Hepatocyte (in vitro differentiated cells): ENCODE measurements at regions not wholly inside any gene's neighbourhood (a gene's known extent, or its start where the extent isn't known, plus 50 kb on each side); places are given as distances from the start of the nearest gene placed in this dataset.

ENCODE experiments used
- CTCF ChIP-seq: fragments of 200-600 bp; sonication (generic); IDR thresholded peaks from 2 replicates; pipeline ENCODE4 v1.5.1; 2016; ENCODE audit warnings: antibody characterized with exemption, mild to moderate bottlenecking; ENCODE audit not compliant: poor library complexity
- EZH2 ChIP-seq: fragments of 200-600 bp; sonication (generic); IDR thresholded peaks from 2 replicates; pipeline ENCODE4 v1.6.1; 2016; ENCODE audit warnings: antibody characterized with exemption, mild to moderate bottlenecking, borderline replicate concordance

- TF ChIP-seq EZH2 (no peak), CTCF (no peak)
These were observed 62.3 kb upstream of the NCK2 start for GRCh38 chr2:105682401-105682800.
